IPS-15b (cell line): ENCODE measurements at regions not wholly inside any gene's neighbourhood (a gene's known extent, or its start where the extent isn't known, plus 50 kb on each side); places are given as distances from the start of the nearest gene placed in this dataset.

Experiments used
- H3K27me3 ChIP-seq: one replicate; pipeline ENCODE4 v1.6.1; 2013; ENCODE audit warnings: low read length; ENCODE audit not compliant: control insufficient read depth, insufficient read depth
- H3K36me3 ChIP-seq: one replicate; pipeline ENCODE4 v1.6.1; 2013; ENCODE audit warnings: low read length; ENCODE audit not compliant: control insufficient read depth, insufficient read depth
- H3K4me1 ChIP-seq: one replicate; pipeline ENCODE4 v1.6.1; 2013; ENCODE audit warnings: mild to moderate bottlenecking, low read length; ENCODE audit not compliant: control insufficient read depth, insufficient read depth
- H3K4me3 ChIP-seq: one replicate; pipeline ENCODE4 v1.5.1; 2013; ENCODE audit warnings: low read depth, low read length
- H3K9ac ChIP-seq: one replicate; pipeline ENCODE4 v1.6.1; 2013; ENCODE audit warnings: low read depth, mild to moderate bottlenecking, low read length
- H3K9me3 ChIP-seq: one replicate; pipeline ENCODE4 v1.6.1; 2013; ENCODE audit warnings: mild to moderate bottlenecking, low read length; ENCODE audit not compliant: control insufficient read depth, insufficient read depth

DNA sequence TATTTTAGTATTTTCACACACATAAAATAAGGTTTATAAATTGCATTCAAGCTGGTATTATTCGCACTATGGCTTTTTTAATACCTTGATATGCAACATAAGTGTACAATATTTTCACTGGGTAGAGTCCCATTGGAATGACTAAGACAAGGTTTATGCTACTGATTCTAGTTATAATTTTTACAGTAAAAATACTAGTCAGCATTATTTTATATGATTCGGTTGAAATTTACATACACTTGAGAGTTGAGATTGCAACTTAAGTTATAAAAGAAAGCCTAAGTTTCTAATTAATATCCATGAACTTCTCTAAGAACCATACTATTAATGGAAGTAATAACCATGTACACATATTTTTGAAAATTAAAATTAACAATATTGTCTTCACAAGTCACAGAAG is 723.9 kb upstream of the NR2F2 start:
- H3K4me3 ChIP-seq: no peak overlapping the region
- no peaks in the 10 kb centered on the region for H3K27me3 ChIP-seq
- no peaks in the 10 kb centered on the region for H3K36me3 ChIP-seq
- H3K4me1 ChIP-seq: no peaks in the 10 kb centered on the region
- no peaks in the 10 kb centered on the region for H3K9me3 ChIP-seq
- no peak overlapping the region for H3K9ac ChIP-seq

- Histone ChIP-seq H3K9ac (no peak overlapping the region), H3K36me3 (no peaks in the 10 kb centered on the region), H3K27me3 (no peaks in the 10 kb centered on the region), H3K4me1 (no peaks in the 10 kb centered on the region), H3K4me3 (no peak overlapping the region), H3K9me3 (no peaks in the 10 kb centered on the region)
Observed at GRCh38 chr15:95608371-95608770, 722.1 kb upstream of the NR2F2 start.

DNA sequence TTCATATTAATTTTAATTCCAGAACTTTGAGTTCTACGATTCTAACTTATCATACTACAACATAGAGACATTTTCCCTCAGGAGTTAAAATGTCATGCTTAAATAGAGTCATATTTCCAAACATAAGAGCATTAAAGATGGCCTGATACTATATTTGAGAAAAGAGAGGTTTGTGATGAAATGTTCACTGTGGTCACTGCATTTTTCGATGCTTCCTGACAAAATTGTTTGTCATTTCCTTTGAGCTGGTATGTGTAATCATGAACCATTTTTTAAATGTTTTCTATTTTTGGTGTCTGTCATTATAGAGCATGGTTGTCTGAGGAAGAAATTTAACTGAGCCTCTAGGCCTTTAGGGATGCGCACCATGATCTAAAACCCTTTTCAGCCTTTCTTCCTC is 721.4 kb upstream of the NR2F2 start:
- no peak overlapping the region for H3K4me3 ChIP-seq
- no peaks in the 10 kb centered on the region for H3K36me3 ChIP-seq
- no peaks in the 10 kb centered on the region for H3K27me3 ChIP-seq
- no peaks in the 10 kb centered on the region for H3K4me1 ChIP-seq
- no peak overlapping the region for H3K9ac ChIP-seq
- H3K9me3 ChIP-seq: no peaks in the 10 kb centered on the region

DNA sequence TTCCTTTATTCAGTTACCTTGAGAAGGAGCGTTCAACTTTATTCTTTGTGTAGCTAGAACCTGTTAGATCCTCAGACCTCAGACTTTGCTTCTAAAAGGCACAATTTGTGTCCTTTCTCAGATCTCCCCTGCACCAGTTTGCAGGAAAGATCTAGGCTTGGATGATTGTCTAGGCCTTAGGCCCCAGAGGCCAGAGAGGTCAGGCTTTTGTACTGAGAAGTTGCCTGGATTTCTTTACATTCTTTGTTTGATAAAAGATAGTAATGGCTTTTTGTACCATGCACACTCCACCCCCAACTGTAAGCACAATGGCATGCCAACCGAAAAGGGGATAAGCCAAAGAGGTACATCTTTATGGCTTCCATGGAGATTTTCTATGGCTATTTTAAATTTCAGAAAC is 719.6 kb upstream of the NR2F2 start:
- H3K4me3 ChIP-seq: no peak overlapping the region

DNA sequence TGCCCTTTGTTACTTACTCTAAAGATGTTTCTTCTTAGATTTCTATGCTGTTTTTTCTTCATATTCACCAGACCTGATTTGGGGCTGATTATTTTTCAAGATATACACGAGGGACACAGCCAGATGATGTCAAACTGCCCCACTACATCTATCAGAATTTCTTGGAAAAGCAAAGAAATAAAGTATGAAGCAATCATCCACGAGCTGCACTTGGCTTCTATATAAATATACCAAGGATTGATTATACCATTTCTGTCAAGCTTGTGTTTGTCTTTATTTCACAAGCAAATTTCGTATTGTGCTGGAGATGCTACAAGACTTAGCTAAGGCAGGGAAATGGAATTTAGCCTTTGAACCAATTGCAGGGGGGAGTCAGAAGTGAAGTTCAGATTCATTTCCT is 715.1 kb upstream of the NR2F2 start:
- Histone ChIP-seq H3K9ac (no peak overlapping the region), H3K27me3 (no peaks in the 10 kb centered on the region), H3K4me3 (no peak overlapping the region), H3K36me3 (no peaks in the 10 kb centered on the region), H3K9me3 (no peaks in the 10 kb centered on the region), H3K4me1 (no peaks in the 10 kb centered on the region)

More for the DNA sequence above, 719.6 kb upstream of the NR2F2 start:
- H3K9me3 ChIP-seq: no peaks in the 10 kb centered on the region
- no peaks in the 10 kb centered on the region for H3K27me3 ChIP-seq
- H3K9ac ChIP-seq: no peak overlapping the region
- H3K36me3 ChIP-seq: no peaks in the 10 kb centered on the region
- no peaks in the 10 kb centered on the region for H3K4me1 ChIP-seq

GRCh38 chr15:95616306-95616705 is 714.2 kb upstream of the NR2F2 start:
- no peak overlapping the region for H3K9ac ChIP-seq

DNA sequence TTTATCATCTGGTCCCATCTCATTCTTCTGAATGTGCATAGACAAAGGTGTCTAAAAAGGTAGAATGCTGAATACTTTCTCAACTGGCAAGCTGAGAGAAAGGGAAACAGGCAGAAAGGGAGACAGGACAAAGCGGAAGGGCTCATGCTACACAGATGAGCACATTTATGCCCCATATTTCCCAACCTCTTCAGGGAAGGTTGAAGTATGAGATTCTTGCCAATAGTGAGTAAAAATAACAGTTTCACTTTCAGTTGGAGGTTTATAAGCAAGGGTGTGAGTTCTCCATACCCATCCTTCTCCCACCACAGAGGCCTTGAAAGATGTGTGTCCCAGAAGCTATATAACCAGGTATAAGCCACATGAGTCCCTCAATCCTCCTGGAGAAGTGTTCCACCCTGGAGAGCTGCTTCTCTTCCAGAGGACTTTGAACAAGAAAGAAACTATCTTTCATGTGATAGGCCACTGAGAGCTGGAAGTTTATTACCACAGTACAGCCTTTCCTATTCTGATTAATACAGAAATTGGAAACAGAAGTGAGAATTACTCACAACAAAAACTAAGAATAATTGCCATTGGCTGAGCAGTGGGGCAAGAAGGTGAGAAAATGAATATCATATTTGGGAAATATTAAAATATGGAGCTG is 709.4 kb upstream of the NR2F2 start:
- H3K27me3 ChIP-seq: no peaks in the 10 kb centered on the region
- no peaks in the 10 kb centered on the region for H3K36me3 ChIP-seq
- no peak overlapping the region for H3K9ac ChIP-seq
- H3K9me3 ChIP-seq: no peaks in the 10 kb centered on the region
- H3K4me3 ChIP-seq: no peak overlapping the region
- no peaks in the 10 kb centered on the region for H3K4me1 ChIP-seq

More at GRCh38 chr15:95616306-95616705, 714.2 kb upstream of the NR2F2 start:
- no peaks in the 10 kb centered on the region for H3K4me1 ChIP-seq
- H3K4me3 ChIP-seq: no peak overlapping the region
- H3K36me3 ChIP-seq: no peaks in the 10 kb centered on the region
- no peaks in the 10 kb centered on the region for H3K9me3 ChIP-seq
- H3K27me3 ChIP-seq: no peaks in the 10 kb centered on the region

GRCh38 chr15:95622843-95623242 is 707.7 kb upstream of the NR2F2 start:
- Histone ChIP-seq H3K9ac (no peak overlapping the region), H3K4me1 (peaks cover 6% of the 10 kb centered on the region), H3K36me3 (no peaks in the 10 kb centered on the region), H3K4me3 (no peak overlapping the region), H3K9me3 (no peaks in the 10 kb centered on the region), H3K27me3 (no peaks in the 10 kb centered on the region)

GRCh38 chr15:95624100-95624499 is 706.4 kb upstream of the NR2F2 start:
- no peaks in the 10 kb centered on the region for H3K9me3 ChIP-seq
- no peak overlapping the region for H3K9ac ChIP-seq
- no peaks in the 10 kb centered on the region for H3K27me3 ChIP-seq
- H3K36me3 ChIP-seq: no peaks in the 10 kb centered on the region
- peaks cover 6% of the 10 kb centered on the region for H3K4me1 ChIP-seq
- H3K4me3 ChIP-seq: no peak overlapping the region

DNA sequence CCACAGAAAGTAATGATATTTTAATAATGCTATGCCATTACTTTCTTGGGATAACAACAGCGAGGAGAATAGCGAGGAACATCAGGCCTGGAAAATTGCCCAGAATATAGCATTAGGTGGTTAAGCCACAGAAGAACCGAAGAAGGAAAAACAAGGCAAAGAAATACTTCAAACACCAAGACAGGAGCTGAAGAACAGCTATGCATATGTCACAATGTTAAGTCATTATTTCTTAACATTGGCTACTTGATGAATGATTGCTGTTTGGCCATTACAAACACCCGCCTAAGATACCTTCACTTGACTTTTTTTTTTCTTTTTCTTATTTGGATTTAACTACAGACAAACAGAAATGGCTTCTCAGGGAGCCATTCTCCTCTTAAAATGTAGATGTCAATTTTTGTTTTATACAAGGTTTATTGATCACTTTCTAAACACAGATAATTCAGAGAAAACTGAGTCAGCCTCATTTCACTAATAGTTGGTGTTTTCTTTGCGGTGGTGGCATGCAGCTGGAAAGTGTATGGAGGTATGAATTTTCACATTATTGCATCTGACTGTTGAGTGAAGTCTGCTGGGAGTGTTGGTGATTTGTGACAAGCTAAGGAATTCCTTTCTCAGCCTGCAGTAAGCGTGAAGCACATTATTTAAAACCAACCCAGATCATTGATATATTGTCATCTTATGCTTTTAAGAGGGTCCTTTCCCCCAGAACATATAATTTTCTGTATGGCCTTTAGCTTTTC is 705.7 kb upstream of the NR2F2 start:
- H3K27me3 ChIP-seq: no peaks in the 10 kb centered on the region
- H3K36me3 ChIP-seq: no peaks in the 10 kb centered on the region
- H3K9ac ChIP-seq: no peak overlapping the region
- H3K4me3 ChIP-seq: no peak overlapping the region
- no peaks in the 10 kb centered on the region for H3K9me3 ChIP-seq
- peaks cover 6% of the 10 kb centered on the region for H3K4me1 ChIP-seq

DNA sequence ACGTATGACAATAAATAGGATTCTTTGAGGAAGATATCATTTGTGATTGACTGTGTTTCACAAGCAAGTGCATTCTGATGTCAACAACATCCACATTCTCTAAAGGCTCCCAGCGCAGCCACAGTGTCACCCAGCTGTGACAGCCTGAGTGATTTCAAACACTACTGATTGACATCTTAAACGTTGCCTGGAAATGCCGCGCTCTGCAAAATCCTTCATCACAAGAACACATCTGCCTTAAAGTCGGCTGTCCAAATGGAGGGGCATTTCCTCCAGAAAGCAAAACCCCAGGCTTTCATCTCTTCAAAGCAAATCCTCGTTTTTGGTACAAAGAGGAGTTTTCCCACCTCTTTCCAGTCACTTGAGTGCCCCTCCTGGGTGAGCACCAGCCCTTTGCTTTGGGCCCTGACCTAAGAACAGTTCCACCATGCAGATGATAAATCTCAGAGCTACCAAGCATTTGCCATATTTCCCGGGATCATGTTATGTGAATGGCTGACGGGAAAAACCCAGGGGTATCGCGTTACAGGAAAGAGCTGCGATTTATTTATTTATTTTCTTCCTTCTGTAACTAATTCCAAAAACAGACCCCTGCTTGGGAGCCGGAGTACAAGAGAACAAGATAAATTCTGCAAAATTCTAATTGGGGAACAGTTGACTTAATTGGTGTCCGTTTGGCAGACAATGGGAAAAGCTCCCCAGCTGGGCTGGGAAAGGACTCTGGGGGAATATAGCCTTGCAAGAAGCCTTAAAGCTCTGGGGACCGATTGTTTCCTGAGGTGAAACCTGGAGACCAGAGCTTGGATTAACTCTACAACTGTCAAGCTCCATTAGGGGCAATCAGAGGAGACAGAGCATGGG is 703.8 kb upstream of the NR2F2 start:
- no peaks in the 10 kb centered on the region for H3K36me3 ChIP-seq
- H3K9ac ChIP-seq: no peak overlapping the region
- H3K9me3 ChIP-seq: no peaks in the 10 kb centered on the region
- H3K4me1 ChIP-seq: peaks cover 6% of the 10 kb centered on the region
- no peaks in the 10 kb centered on the region for H3K27me3 ChIP-seq
- no peak overlapping the region for H3K4me3 ChIP-seq
